T-helper 22 cell (primary cell): ENCODE measurements at regions not wholly inside any gene's neighbourhood (a gene's known extent, or its start where the extent isn't known, plus 50 kb on each side); places are given as distances from the start of the nearest gene placed in this dataset.
"Not testable (repeated sequence)": the region's sequence is repeated elsewhere in the genome, so short reads cannot be mapped to it uniquely, and the experiment has no call there.

Experiments
- DNase-seq: peaks from one replicate; pipeline ENCODE4 v3.0.0-alpha.2; 2020; ENCODE audit warnings: low read depth

DNA sequence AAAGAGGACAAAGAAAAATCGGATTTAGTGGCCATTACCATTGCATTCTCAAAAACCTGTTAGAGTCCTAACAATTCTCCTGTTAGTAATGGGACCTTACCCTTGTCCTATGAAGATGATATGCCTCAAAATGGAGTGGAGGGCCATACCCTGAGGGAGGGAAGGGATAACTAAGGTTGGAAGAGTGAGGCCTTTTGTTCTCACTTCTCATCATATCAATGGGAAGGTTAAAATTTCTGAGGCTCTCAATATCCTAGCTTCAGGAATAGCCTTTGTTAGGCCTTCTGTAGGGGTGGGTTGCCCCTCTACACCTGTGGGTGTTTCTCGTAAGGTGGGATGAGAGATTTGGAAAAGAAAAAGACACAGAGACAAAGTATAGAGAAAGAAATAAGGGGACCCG is 109.4 kb upstream of the SGIP1 start:
- DNase-seq = not testable (repeated sequence)

- no peak for DNase-seq
Observed at GRCh38 chr1:66426239-66426853, 107.6 kb upstream of the SGIP1 start.

DNA sequence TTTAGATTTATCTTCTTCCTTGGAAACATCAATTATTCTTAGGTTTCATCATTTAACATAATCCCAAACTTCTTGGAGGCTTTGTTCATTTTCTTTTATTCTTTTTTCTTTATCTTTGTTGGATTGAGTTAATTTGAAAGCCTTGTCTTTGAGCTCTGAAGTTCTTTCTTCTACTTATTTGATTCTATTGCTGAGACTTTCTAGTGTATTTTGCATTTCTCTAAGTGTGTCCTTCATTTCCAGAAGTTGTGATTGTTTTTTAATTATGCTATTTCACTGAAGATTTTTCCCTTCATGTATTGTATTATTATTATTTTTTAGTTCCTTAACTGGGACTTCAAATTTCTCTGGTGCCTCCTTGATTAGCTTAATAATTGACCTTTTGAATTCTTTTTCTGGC is 103.1 kb upstream of the SGIP1 start:
- not testable (repeated sequence) for DNase-seq

- no peak for DNase-seq
Observed at GRCh38 chr1:66431999-66432398, 102.0 kb upstream of the SGIP1 start.

DNA sequence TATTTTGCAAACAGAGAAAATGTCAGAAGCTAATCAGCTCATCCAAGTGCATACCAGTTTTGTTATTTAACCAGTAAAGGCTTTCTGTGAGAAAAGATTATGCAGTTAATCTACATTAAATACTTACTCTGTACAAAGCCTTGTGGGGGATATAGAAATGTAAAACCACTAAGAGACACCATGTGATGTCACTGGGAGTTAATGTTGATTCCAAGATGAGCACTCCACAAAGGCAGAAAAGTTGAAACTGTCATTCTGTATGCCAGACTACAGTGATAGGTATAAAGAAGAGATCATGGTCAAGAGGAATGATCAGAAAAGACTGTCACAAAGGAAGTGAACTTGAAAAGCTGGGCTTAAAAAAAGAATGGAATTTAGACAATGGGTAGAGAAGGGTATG is 100.3 kb upstream of the SGIP1 start:
- no peak for DNase-seq

DNA sequence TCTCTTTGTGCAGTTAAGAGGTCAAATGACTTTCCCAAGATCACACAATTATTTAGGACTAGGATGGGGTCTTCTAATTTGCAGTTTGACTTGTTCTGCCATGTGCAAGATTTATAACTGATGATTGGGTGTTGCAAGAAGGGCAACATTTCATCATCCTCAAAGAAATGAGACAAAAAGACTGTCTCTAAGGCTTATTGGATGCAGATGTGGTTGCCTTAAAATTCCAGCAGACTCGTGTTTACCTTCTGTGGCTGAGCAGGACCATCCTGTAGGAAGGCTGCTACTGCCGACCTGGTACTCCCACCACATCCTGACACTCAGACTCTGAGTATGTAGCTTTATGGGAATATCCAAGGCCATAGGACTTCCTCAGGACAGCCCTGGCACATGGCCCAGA is 99.9 kb upstream of the SGIP1 start:
- no peak for DNase-seq

DNA sequence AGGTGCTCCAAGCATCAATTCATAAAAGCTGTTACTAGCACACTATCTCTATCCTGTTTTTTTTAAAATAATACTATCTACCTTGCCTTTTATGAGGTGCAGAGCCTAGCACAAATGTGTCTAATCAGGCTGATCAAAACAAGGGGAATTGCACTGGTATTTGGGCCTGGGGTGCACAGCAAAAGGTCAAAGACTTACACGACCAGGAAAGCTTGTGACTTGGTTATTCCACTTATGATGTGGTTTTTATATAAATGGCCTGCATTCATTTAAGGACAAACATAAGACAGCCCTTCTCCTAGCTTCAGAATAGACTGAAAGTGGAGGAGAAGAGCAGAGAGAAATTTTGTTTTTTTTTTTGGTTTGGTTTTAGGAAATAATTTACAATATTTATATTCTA is 98.4 kb upstream of the SGIP1 start:
- no peak for DNase-seq

DNA sequence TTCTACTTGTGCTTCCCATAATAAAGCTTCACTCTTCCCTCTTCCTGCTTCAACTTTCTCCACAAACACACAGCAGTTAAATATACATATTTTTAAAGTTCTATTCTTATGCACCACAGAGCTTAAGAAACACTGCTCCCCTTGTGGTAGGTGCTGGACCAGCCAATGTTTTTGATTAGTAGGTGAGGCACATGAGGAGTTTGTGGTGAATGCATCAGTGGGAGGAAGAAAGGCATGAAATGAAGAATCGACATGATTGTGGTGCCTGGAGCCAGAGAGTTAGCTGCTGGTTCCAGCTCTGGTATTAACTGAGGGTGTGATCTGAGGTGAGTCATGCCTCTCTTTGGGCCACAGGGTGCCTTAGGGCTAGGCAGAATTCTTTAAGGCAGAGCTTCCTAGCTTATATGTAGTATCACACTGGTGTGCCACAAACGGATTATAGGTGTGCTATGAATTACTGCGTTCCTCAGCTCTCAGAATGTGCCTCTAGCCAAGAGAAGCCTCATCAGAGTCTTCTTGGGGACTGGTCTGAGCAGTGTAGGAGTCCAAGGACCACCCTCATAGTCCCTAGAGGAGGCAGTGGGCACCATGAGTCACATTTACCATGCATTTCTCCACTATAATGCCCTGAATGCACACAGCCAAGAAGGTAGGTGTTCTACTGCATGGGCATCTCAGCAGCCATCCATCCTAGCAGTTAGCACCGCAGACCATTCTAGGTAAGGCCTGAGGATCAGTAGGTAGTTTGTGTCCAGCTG is 97.4 kb upstream of the SGIP1 start:
- DNase-seq = peak; percentile 8

DNA sequence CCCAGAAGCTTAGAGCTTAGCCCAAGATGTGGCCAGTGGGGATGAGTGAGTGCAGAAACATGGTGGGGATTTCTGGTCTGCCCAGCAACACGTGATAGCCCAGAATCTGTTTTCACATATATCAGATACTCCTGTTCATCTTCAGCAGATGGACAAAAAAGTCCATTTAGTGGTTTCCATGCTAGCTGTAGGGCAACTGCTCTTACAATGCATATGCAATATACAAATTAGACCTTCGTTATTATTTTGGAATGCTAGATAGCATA is 96.9 kb upstream of the SGIP1 start:
- no peak for DNase-seq

- no peak for DNase-seq
Observed at GRCh38 chr1:66438062-66438461, 95.9 kb upstream of the SGIP1 start.

GRCh38 chr1:66438501-66438900 is 95.5 kb upstream of the SGIP1 start:
- no peak for DNase-seq

DNA sequence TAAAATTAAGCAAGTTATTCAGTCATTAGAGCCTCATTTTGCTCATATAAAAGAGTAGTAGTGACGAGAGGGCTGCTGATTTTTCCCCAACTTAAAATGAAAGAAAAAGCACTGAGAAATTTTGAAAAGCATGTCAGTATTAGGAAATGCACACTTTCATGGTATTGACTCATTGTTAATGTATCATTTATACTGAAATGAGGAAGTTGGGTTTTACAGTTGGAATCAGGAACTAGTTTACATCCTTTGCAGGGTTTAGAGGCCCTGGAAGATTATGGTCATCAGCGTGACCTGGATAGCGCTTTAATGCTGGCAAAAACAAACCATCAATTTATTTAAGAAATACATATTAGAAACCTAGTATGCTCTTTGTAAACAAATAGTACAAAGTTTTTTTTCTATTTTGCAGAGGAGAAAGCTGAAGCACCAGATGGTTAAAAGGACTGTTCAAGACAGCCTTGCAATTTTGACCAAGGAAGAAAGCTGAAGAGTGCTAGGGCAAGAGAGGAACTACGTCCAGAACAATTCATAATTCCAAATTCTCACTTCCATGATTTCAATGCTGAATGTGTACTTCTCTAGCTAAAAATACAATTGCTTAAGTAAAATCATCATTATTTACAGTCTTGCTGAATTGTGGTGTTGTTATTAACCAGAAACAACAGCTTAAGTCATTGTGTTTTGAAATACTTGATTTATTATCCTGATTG is 94.8 kb upstream of the SGIP1 start:
- no peak for DNase-seq

- no peak for DNase-seq
Observed at GRCh38 chr1:66443793-66444192, 90.2 kb upstream of the SGIP1 start.

DNA sequence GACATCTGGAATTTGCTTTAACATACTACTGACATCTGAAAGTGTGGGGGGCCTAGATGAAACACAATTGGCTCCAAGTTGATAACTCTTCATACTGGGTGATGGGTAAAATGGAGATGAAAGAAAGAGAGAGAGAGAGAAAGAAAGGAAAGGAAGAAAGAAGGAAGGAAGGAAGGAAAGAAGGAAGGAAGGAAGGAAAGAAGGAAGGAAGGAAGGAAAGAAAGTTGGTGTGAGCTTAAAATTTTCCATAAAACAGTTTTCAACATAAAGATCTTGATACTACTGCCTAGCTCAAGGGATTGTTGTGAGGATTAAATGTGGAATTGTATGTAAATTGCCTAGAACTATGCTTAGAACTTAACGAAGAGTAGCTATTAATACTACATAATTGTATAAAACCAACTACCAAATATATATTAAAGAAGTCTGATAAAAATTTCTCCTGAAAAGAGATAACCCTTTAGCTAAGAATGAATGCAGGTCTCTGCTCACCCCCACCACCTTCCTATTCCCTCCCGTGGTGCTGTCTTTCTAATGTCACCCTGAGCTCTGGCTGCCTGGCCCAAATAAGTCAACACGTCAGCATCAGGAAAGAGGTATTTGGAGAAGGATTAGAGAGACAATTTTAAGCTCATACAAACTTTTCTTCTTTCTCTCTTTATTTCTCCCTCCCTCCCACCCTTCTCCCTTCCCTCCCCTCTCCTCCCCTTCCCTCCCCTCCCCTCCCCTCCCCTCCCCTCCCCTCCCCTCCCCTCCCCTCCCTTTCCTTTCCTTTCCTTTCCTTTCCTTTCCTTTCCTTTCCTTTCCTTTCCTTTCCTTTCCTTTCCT is 89.3 kb upstream of the SGIP1 start:
- DNase-seq = no peak

- DNase-seq = no peak
Observed at GRCh38 chr1:66445492-66446181, 88.3 kb upstream of the SGIP1 start.

GRCh38 chr1:66446261-66447001 is 87.5 kb upstream of the SGIP1 start:
- DNase-seq = no peak

DNA sequence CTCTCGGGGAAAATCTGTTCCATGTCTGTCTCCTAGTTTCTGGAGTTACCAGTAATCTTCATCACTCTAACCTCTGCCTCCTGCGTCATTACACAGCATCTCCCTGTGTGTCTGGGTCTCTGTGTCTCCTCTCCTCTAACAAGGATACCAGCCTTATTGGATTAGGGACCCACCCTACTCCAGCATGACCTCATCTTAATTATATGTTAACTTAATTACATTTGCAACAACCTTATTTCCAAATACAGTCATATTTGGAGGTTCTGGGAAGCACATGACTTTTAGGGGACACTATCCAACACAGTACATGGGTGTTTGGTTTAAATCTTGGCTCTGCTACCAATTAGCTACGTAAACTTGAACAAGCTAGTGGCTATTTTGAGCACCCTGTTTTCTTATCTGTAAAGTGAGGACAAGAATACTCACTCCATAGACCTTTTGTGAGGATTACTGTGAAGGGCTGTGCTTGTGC is 83.9 kb upstream of the SGIP1 start:
- DNase-seq = no peak

DNA sequence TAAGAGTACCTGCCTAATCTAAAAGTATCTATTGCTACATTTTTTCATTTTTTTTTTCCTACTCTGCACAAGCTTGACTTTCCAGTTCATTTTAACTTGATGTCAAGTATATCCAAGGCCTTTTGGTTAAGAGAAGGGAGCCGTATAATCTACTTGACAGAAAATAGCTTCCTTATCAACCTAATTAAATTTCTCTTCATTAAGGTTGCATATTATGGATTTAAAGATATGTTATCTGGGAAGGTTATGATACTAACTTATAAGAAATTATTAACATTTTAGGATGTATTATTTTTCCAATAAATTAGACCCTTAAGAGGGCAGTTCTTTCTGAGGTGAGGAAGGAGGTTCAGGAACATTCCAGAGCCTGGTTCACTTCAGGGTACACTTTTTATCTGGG is 83.1 kb upstream of the SGIP1 start:
- DNase-seq = no peak

GRCh38 chr1:66452162-66452561 is 81.8 kb upstream of the SGIP1 start:
- DNase-seq = no peak

DNA sequence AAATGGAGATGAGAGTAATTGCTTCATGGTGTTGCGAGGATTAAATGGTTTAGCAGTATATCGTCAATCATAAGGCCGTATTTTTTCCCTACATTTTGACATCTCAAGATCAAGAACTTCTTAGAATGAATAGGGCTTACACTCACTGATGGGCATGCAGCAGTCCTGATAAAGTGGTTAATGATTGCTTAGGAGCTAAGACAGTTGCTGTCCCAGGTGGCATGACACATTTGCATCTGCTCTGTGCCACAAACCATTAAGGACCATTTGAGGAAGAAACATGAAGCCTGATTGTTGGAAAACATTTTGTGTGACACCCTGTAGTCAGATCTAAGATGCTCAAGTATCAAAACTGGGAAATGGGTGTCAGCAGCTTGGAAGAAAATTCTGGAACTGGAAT is 81.0 kb upstream of the SGIP1 start:
- DNase-seq = no peak

DNA sequence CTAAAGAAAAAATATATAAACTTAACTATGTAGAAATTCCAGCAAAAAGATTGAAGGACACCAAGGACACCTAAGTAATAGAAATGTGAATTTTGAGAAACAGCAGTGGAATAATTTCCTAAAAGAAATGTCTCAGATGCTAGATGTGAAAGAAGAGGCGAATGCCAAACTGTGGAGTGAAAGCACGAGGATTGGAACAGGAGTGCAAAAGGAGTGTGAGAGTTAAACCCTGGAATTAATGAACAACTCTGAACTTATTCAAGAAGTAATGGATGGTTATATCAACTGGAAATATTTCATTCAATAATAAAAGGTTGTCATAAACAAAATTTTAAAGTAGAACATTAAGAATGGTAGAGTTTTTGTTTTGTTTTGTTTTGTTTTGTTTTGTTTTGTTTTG is 78.5 kb upstream of the SGIP1 start:
- DNase-seq = no peak
